HepG2 (cell line): ENCODE measurements at regions not wholly inside any gene's neighbourhood (a gene's known extent, or its start where the extent isn't known, plus 50 kb on each side); places are given as distances from the start of the nearest gene placed in this dataset.
A peak's percentile ranks its signal among the peaks of the same experiment; 100 is the strongest.

ENCODE experiments used
- CHCHD3 ChIP-seq: sonication (generic); formaldehyde crosslinking; IDR thresholded peaks from 2 replicates; pipeline ENCODE4 v1.8.0; 2022; ENCODE audit warnings: mild to moderate bottlenecking, missing genetic modification reagents, moderate library complexity
- FOXO4 ChIP-seq: sonication (generic); formaldehyde crosslinking; conservative IDR thresholded peaks from 2 replicates; pipeline ENCODE4 v1.8.1; 2023; ENCODE audit warnings: missing genetic modification reagents
- HMGXB4 ChIP-seq, 2 experiments: sonication (generic) in 1 of 2; formaldehyde crosslinking in 1 of 2; IDR thresholded peaks; 2 replicates each; pipeline versions ENCODE4 v1.4.0 to v1.6.1; 2018 to 2020; ENCODE audit warnings: missing genetic modification reagents in 2 of 2, borderline replicate concordance in 1 of 2, low read depth in 1 of 2, mild to moderate bottlenecking in 1 of 2, missing biosample characterization in 1 of 2
- HOXD1 ChIP-seq: sonication (generic); formaldehyde crosslinking; IDR thresholded peaks from 2 replicates; pipeline ENCODE4 v1.5.0; 2020; ENCODE audit warnings: missing genetic modification reagents
- MED1 ChIP-seq: sonication (generic); formaldehyde crosslinking; IDR thresholded peaks from 2 replicates; pipeline ENCODE4 v1.4.0; 2020; ENCODE audit warnings: missing genetic modification reagents
- MXD1 ChIP-seq: sonication (generic); formaldehyde crosslinking; IDR thresholded peaks from 2 replicates; pipeline ENCODE4 v1.4.0; 2020; ENCODE audit warnings: mild to moderate bottlenecking, missing genetic modification reagents
- NCOA1 ChIP-seq: sonication (generic); formaldehyde crosslinking; IDR thresholded peaks from 2 replicates; pipeline ENCODE4 v1.9.0; 2021; ENCODE audit warnings: missing genetic modification reagents
- NCOA5 ChIP-seq: sonication (generic); formaldehyde crosslinking; IDR thresholded peaks from 2 replicates; pipeline ENCODE4 v1.4.0; 2020; ENCODE audit warnings: missing genetic modification reagents
- ZKSCAN1 ChIP-seq: fragments of 150-350 bp; IDR thresholded peaks from 2 replicates; pipeline ENCODE4 v1.6.1; 2014; ENCODE audit warnings: low read length
- ZNF160 ChIP-seq: sonication (generic); formaldehyde crosslinking; IDR thresholded peaks from 2 replicates; pipeline ENCODE4 v1.8.0; 2022; ENCODE audit warnings: mild to moderate bottlenecking, inconsistent platforms, missing genetic modification reagents
- ZNF333 ChIP-seq: sonication (generic); formaldehyde crosslinking; IDR thresholded peaks from 2 replicates; pipeline ENCODE4 v1.4.0; 2020; ENCODE audit warnings: mild to moderate bottlenecking, missing genetic modification reagents, borderline replicate concordance
- ZNF678 ChIP-seq: sonication (generic); formaldehyde crosslinking; IDR thresholded peaks from 2 replicates; pipeline ENCODE4 v1.4.0; 2020; ENCODE audit warnings: mild to moderate bottlenecking, missing genetic modification reagents
- ZNF687 ChIP-seq: sonication (generic); formaldehyde crosslinking; IDR thresholded peaks from 2 replicates; pipeline ENCODE4 v1.5.1; 2020; ENCODE audit warnings: mild to moderate bottlenecking, missing genetic modification reagents, moderate library complexity
- ZNF7 ChIP-seq: IDR thresholded peaks from 2 replicates; pipeline ENCODE4 v1.6.1; 2016; ENCODE audit warnings: missing biosample characterization, missing genetic modification reagents
- ZNF768 ChIP-seq: sonication (generic); formaldehyde crosslinking; IDR thresholded peaks from 2 replicates; pipeline ENCODE4 v1.4.0; 2020; ENCODE audit warnings: missing genetic modification reagents
- ZNF780A ChIP-seq: sonication (generic); formaldehyde crosslinking; IDR thresholded peaks from 2 replicates; pipeline ENCODE4 v1.8.0; 2022; ENCODE audit warnings: mild to moderate bottlenecking, missing genetic modification reagents, moderate library complexity
- ZSCAN31 ChIP-seq: sonication (generic); formaldehyde crosslinking; IDR thresholded peaks from 2 replicates; pipeline ENCODE4 v1.5.0; 2020; ENCODE audit warnings: low read depth, mild to moderate bottlenecking, missing genetic modification reagents
- ZZZ3 ChIP-seq: sonication (generic); formaldehyde crosslinking; IDR thresholded peaks from 2 replicates; pipeline ENCODE4 v1.4.0; 2020; ENCODE audit warnings: missing genetic modification reagents, mild to moderate bottlenecking, borderline replicate concordance

- peak; percentile 96 for TF ChIP-seq ZNF687 (CRISPR knock-in tag)
- no peak for TF ChIP-seq NCOA5 (CRISPR knock-in tag)
- peak; percentile 87; the same call in 1 of the 2 replicates for TF ChIP-seq CHCHD3 (CRISPR knock-in tag)
- TF ChIP-seq ZNF678 (CRISPR knock-in tag) = 0 out of 2 replicates have a peak, but pooled peaks have one; percentile 61
- TF ChIP-seq ZNF768 (CRISPR knock-in tag) = no peak
- no peak for TF ChIP-seq ZNF7 (CRISPR knock-in tag)
- TF ChIP-seq MXD1 (CRISPR knock-in tag) = no peak
- 0 out of 2 replicates have a peak, but pooled peaks have one; percentile 33 for TF ChIP-seq HOXD1
- no peak for TF ChIP-seq FOXO4 (CRISPR knock-in tag)
- TF ChIP-seq ZZZ3 (CRISPR knock-in tag) = 0 out of 2 replicates have a peak, but pooled peaks have one; percentile 28
- 0 out of 2 replicates have a peak, but pooled peaks have one; percentile 46 for TF ChIP-seq ZNF780A (CRISPR knock-in tag)
- TF ChIP-seq ZKSCAN1 = no peak
- TF ChIP-seq HMGXB4 (CRISPR knock-in tag; IDR thresholded peaks at IDR 0.05; ENCODE audit: borderline replicate concordance in 1 of 2, low read depth in 1 of 2) = peak in 1 of 2 experiments; percentile 22; a peak in 1 of 4 replicates
- TF ChIP-seq MED1 (CRISPR knock-in tag) = peak; percentile 58
- no peak for TF ChIP-seq ZNF333 (CRISPR knock-in tag)
- TF ChIP-seq NCOA1 (CRISPR knock-in tag) = 0 out of 2 replicates have a peak, but pooled peaks have one; percentile 42
- peak; percentile 46; the same call in 1 of the 2 replicates for TF ChIP-seq ZNF160
- peak; percentile 86 for TF ChIP-seq ZSCAN31 (CRISPR knock-in tag)
These were observed 89.6 kb downstream of the FAM161A start (continued) for GRCh38 chr2:61764035-61764800.
